ENCODE measurements at regions not wholly inside any gene's neighbourhood (a gene's known extent, or its start where the extent isn't known, plus 50 kb on each side); places are given as distances from the start of the nearest gene placed in this dataset.
"Not testable (repeated sequence)": the region's sequence is repeated elsewhere in the genome, so short reads cannot be mapped to it uniquely, and the experiment has no call there.

DNA sequence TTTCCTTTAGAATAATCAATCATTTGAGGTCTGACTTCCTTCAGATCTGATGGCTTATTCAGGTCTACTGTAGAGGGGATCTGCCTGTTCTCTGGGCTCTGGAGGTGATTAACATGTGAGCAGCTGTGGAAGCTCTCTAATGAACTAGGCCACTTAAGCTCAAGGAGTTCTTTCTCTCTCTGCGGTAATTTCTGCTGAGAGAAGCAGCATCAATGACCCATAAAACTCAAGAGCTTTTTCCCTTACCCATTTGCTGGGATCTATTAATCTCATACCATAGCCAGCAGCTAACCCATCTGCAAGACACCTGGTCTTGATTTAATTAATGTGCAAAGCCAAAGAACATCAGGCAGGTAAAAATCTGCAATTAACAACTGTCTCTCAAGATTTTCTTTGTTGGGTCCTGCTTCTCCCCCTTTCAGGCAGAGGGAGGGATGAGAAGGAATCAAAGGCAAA, 73.2 kb upstream of the DLG1 start:
- no peak for DNase-seq (ENCODE audit: low spot score)

DNA sequence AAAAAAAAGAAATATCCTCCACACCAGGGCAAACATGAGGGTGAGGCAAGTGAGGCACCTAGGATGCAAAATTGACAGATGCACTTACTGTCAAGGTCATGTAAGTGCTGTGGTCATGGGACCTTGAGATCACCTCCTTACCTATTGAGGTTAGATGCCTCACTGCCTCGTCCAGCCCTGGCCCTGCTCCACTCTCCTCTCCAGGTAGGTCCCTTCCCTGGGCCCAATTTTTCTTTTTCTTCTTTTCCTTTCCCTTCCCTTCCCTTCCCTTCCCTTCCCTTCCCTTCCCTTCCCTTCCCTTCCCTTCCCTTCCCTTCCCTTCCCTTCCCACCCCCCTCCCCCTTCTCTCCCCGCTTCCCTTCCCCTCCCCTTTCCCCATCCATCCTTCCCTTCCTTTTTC, 71.1 kb upstream of the DLG1 start:
- no peak for DNase-seq (ENCODE audit: low spot score)

DNA sequence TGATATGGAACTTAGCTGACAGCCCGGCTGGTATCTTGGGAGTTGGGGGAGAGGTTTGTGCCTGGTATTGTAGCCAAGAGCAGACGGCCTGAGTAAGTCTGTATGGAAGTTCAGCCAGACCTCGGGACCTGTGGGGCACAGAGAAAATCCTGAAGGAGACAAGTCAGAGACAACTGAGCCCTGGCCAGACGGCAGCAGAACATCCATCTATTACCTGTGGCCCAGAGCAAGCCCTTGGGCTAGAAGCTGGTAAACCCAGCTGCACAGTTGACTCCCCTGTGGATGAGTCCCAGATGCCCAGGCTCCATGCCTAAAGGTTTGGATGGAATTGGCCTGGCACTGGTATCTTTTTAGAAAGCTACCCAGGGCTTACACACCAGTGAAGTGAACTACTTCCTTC, 70.4 kb upstream of the DLG1 start:
- DNase-seq (ENCODE audit: low spot score): no peak

DNA sequence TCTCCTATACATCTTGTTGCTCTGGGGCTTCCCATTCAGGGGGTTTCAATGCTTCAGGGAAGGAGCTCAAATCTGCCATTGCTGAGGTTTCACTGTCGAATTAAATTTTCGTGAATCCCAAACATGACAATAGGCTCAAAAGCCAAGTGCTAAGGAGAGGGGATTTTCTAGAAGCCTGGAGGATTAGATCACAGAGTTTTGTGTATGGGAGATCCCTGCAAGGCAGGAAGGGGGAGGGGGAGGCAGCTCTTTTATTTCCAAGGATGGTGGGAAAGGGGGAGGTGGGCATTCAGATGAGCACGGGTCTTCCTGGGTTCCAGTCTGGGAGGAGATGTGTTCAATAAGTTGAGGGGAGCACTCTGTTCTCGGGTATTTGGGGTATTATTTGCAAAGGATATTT, 69.9 kb upstream of the DLG1 start:
- no peak for DNase-seq (ENCODE audit: low spot score)

DNA sequence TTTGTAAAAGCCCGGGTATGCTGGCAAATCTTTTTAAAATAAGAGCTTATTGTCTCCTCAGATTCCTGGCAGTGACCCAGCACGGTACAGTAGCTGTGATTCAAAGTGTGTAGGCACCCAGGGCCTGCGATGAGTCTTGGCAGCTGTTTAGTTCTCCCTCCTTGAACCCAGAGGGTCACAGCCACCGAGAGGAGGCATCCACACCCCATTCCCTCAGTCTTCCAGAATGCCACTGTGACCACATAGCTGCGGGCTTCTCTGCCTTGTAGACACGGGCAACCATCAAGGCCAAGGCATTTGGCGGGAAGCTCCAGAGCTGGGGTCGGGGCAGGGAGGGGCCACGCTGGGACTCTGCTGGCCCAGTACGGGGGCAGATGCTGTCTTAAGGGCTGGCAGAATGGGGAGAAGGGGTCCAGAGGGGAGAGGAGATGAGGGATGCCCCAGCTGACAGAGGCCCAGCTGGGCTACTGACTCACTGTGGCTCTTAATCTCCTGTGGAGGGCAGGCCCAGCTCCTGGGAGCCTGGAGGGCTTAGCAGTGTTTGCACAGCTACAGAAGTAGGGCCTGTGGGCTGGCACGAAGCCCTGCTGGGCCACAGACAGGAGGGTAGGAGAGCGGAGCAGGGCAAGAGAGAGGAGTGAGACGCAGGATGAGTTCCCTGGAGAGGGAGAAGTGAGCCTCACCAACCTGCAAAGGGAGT, 68.8 kb upstream of the DLG1 start:
- DNase-seq (ENCODE audit: low spot score): no peak

DNA sequence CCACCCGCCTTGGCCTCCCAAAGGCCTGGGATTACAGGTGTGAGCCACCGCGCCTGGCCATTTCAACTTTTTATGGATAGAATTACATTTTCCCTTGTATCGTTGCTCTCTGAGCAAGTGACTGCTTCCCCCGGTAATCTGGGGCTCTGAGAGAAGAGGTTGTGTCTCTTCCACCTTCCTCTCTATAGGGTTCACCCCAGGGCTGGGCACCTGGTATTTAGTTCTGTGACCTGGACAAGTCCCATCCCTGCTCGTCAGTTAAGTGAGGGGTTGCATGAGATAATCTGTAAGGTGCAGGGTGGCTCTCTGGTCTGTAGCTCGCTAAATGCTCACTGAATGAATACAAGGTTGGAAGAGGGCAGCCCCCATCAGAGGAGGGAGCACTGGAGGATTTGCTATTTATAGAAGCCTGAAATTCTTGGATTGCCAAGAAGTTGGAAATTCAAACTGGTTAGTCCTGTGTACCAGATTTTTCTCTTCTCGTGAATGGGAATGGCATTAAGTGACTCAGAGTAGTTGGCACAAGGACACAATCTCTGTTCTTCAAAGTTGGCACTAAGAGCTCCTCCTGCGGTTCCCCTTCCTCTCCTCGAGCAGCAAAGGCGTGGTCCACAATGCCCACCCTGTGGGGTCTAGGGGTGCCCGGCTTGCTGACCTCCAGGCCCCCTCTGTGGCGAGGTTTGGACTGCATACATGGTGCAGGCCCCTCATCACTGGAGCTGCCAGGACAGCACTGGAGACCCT, 68.1 kb upstream of the DLG1 start:
- DNase-seq (ENCODE audit: low spot score): no peak

DNA sequence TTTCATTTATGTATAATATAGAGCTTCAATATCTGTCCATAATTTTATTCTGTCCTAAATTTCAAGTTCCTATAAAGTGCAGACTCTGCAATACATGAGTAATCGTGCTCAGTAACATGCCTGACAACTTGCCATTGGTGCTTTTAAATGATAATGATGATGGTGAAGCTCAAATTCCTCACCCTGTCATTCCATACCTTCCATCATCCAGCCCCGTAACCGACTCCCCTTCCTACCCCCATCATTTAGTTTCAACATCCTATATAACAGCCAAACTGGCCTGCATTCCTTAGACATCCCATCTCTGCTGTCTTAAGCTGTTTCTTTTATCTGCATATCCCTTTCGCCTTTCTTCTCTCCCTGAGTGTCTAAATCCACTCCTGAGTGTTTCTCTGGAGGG, 67.2 kb upstream of the DLG1 start:
- no peak for DNase-seq (ENCODE audit: low spot score)

DNA sequence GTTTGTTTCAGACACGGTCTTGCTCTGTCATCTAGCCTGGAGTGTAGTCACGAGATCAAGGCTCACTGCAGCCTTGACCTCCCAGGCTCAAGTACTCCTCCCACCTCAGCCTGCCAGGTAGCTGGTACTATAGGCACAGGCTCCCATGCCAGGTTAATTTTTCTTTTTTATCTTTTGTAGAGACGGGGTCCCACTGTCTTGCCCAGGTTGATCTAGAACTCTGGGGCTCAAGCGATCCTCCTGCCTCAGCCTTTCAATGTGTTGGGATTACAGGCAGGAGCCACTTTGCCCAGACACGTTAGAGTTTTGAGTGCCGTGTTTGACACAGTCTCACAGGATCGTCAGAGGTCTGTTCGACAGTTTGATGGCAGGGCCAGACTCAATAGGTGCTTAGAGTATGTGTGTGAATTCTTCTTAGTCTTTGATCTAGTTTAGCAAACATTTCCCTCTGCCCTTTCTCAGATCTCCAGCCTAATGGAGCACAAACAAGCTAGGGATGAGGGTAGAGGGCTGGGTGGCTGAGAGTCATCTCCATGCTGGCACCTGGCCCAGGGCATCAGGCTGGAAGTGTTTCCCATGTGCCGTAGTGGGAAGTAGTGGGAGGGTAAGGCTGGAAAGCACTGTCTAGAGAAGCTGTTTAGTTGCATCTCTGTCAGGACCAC, 66.1 kb upstream of the DLG1 start:
- DNase-seq (ENCODE audit: low spot score): no peak

DNA sequence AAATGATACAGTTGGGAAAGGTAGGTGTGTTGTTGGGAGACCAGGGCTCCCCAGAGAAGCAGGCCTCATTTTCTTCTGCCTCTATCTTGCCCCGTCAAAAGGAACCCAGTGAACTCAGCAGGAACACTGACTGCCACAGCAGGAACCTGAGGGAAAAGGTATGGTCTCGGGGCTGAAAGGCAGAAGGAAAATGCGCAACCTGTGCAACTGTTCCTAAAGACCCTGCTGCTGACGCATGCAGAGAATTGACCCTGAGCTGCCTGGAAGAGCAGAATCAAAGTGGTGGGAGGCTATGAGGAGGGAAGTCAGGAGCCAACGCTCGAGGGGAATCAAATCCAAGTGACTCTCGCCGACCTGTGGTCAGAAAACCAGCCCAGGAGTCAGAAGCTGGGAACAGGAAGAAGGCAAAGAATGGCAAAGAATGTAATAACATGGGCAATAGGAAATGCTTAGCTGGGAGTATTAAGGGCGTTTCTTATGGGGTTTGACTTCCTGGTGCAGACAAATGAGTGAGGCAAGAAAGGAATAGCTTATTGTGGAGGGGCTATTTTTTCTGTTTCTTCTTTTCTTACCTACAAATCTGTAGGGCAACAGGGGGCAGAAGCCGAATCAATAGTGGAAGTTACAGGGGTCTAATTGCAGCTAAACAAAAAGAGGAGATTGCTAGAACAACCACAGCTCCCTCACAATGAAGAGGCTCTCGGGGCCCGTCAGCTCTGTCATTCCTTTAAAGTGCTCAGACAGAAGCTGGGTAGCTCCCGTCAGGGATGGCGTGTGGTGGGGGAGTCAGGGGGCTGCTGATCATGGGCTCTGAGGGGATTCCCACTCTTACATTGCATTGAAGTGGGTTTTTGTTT, 65.4 kb upstream of the DLG1 start:
- DNase-seq (ENCODE audit: low spot score): no peak

DNA sequence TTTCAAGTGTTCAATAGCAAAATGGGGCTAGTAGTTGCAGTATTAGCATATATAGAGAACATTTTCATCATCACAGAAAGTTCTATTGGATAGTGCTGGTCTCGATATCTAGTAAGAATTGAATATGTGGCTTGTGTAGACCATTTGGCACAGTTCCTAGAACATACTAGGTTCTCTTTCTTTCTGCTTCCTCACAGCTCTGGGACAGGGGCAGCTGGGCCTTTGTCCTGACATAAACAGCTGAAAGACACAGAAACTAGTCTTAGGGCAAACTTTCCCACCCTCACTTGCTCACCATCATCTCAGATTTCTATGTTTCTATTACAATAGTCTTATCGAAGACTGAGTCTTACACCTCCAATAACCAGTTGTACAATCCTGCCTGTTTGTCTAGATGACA, 63.7 kb upstream of the DLG1 start:
- DNase-seq (ENCODE audit: low spot score): no peak

DNA sequence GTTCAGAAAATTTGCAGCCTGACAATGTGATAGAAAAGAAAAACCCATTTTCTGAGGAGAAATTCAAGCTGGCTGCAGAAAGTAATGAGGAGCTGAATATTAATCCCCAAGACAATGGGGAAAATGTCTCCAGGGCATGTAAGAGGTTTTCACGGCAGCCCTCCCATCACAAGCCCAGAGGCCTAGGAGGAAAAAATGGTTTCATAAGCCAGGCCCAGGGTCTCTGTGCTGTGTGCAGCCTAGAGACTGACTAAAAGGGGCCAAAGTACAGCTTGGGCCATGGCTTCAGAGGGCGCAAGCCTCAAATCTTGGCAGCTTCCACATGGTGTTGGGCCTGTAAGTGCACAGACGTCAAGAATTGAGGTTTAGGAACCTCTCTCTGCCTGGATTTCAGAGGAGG, 61.7 kb upstream of the DLG1 start:
- DNase-seq (ENCODE audit: low spot score): not testable (repeated sequence)

DNA sequence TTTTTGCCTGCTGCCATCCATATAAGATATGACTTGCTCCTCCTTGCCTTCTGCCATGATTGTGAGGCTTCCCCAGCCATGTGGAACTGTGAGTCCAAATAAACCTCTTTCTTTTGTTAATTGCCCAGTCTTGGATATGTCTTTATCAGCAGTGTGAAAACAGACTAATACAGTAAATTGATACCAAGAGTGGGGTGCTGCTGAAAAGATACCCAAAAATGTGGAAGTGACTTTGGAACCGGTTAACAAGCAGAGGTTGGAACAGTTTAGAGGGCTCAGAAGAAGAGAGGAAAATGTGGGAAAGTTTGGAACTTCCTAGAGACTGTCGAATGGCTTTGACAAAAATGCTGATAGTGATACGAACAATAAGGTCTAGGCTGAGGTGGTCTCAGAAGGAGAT, 61.1 kb upstream of the DLG1 start:
- not testable (repeated sequence) for DNase-seq (ENCODE audit: low spot score)

DNA sequence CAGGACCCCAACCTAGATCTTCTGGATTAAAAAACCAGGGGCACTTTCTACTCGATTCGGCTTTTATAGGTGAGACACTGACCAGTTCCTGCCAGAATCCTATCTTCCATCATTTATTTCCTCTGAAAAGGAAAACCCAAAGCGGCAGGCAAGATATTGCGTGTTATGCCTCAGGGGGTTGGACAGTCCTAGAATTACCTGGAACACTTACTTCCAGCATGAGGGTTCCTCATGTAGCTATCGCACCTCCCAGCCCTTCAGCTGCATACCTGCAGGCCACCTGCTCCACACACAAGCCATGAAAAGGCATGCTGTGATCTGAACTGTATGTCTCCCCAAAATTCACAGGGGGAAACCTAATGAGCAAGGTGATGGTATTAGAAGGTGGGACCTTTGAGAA, 58.3 kb upstream of the DLG1 start:
- no peak for DNase-seq (ENCODE audit: low spot score)

DNA sequence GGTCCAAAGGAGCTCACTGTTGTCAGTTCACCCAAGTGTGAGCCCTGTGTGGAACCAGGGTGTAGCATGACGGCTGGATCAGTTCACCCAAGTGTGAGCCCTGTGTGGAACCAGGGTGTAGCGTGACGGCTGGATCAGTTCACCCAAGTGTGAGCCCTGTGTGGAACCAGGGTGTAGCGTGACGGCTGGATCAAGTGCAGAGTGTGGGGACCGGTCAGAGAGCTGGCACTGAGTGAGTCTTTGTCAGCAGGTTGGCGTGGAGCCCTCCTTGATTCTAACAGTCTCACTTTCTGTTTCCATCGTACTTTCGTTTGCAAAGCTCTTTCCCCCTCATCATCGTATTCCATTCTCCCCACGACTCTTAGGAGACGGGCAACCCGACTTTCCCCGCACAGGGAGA, 57.9 kb upstream of the DLG1 start:
- DNase-seq (ENCODE audit: low spot score): no peak

DNA sequence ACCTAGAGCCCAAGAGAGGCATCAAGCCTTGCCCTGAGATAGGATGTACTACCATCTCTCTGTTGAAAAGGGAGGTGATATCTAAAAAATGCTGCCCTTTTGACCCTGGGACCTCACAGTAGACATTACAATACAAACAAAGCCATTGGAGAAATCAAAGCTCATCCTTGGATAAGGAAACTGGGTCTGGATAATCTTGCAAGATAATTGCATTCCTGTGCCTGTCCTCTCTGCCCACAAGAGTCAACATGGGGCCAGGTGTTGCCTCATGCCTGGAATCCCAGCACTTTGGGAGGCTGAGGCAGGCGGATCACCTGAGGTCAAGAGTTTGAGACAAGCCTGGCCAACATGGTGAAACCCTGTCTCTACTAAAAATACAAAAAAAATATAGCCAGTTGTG, 57.3 kb upstream of the DLG1 start:
- DNase-seq (ENCODE audit: low spot score): no peak

DNA sequence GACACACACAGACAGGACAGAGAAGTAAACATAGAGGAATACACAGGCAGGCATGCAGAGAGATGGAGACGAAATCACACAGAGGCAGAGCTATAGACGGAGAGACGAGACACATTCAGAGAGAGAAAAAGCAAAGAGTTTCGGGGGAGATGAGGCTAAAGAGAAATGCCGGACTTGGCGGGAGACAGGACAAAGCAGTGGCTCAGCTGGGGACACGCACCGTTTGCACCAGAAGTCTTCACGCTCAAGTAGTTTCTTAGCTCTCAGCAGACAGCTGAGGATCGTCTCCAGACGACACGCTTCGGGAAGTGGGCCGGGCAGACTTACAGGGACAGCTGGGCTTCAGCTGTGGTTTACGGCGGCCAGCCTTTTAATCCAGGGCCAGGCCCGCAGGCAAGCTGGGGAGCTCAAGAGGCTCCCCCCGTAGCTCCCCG, 56.2 kb upstream of the DLG1 start:
- no peak for DNase-seq (ENCODE audit: low spot score)

DNA sequence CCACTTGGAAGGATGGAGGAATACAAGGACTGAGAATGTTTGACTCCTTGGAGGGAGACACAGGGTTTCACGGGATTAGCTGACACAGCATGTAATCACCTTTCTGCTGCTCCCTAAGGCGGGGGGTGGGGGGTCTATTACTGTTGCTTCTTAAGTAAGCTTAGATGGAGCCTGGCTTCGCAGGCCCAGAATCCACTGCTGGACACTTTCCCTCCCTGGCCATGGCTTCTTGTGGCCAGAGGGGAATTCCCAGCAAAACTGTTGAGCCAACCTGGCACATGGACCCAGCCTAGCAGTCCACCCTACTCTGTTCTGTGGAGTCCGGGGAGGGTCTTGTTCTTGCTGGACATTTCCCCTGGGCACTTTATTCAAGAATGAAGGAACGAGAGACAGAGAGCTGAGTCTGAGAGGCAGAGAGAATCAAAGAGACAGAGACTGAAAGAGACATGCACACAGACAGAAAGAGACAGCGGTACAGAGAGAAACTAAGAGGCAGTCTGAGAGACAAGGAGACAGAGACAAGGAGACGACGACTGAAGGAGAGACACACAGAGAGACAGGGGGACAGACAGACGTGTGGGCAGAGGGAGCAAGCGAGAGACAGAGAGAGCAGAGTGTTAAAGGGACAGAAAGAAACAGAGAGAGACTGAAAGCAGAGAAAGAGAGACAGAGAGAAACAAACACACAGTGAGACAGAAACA, 55.6 kb upstream of the DLG1 start:
- no peak for DNase-seq (ENCODE audit: low spot score)

DNA sequence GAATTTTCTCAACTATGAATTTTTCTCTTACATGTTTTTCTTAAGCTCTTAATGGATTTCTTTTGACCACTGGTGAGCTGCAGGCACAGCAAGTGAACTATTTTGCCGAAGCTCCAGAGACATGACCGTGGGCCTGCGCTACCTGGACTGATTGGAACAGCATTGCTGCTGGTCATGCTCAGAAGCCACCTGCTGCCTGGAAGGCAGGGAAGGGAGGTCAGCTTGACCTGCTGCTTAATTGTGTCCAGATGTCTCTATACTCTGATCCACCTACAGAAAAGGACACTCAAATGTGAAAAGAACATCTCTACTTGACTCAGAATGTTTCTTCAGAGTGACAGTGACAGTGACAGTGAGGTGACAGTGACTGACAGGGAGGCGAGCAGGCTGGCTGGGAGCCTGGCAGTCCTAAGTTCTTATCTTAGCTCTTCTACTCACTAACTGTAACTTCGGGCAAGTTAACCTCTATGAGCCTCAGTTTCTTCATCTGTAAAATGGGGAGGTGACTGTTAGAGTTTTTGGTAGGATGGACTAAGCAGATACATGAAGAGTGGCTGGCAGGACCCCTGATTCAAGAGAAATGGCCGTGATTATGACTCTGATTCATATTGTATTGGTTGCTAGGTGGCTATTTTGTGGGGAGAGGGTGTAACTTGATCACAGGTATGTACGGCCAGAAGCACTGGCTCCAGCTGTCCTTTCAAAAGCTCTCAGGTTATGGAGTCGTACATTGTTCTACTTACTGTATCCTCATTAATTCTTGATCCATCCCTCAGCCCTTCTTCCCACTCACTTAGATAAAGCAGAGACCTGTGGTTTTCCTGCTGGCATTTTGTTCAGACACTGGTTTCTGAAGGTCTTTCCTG, 54.8 kb upstream of the DLG1 start:
- no peak for DNase-seq (ENCODE audit: low spot score)

DNA sequence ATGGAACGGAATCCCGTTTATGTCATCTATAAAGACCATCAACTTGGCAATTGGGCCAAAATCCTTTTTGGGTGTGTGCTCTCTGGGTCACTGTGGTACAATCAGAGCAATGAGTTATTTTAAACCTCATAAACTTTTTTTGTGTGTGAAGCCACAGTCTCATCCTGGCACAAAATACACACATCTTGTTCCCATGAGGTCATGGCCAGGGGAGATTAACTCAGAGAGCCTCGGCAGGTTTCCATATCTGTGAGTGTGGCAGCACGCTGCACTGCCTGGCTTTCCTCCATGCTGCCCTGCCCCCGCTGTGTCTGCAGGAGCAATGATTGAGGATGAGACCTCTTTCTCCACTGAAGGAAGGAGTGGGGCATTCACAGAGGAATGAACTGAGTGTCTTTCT, 54.0 kb upstream of the DLG1 start:
- no peak for DNase-seq (ENCODE audit: low spot score)

DNA sequence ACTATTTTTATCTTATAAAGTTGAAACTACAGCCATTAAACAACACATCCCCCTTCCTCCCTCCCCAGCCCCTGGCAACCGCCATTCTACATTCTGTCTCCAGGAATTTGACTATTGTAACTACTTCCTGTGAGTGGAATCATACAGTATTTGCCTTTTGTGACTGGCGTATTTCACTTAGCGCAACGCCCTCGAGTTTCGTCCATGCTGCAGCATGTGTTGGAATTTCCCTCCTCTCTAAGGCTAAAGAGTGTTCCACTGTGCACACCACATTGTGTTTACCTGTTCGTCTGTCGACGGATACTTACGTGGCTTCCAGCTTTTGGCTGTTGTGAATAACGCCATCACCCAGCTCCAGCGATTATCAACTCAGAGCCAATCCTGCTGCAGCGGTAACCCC, 52.0 kb upstream of the DLG1 start:
- DNase-seq (ENCODE audit: low spot score): no peak
